Trophoblast cell (in vitro differentiated cells and primary cell): ENCODE measurements at regions not wholly inside any gene's neighbourhood (a gene's known extent, or its start where the extent isn't known, plus 50 kb on each side); places are given as distances from the start of the nearest gene placed in this dataset.

ENCODE experiments used
- DNase-seq, 2 donors: peaks; one replicate each; pipeline ENCODE4 v3.0.0-alpha.2; 2016
- H2AFZ ChIP-seq: 2 replicates; pipeline ENCODE4 v1.6.1; 2013; ENCODE audit warnings: low read length, moderate library complexity, mild to moderate bottlenecking; ENCODE audit not compliant: insufficient read depth, poor library complexity
- H2AK5ac ChIP-seq: 2 replicates; pipeline ENCODE4 v1.6.1; 2013; ENCODE audit warnings: mild to moderate bottlenecking, low read length
- H2BK120ac ChIP-seq: 2 replicates; pipeline ENCODE4 v1.6.1; 2013; ENCODE audit warnings: low read length, mild to moderate bottlenecking, moderate library complexity; ENCODE audit not compliant: insufficient read depth, poor library complexity
- H2BK12ac ChIP-seq: 2 replicates; pipeline ENCODE4 v1.6.1; 2013; ENCODE audit warnings: mild to moderate bottlenecking, low read length, moderate library complexity
- H2BK5ac ChIP-seq: 2 replicates; pipeline ENCODE4 v1.6.1; 2013; ENCODE audit warnings: low read length, low read depth, moderate library complexity, mild to moderate bottlenecking; ENCODE audit not compliant: poor library complexity
- H3K14ac ChIP-seq: 2 replicates; pipeline ENCODE4 v1.6.1; 2013; ENCODE audit warnings: mild to moderate bottlenecking, low read length
- H3K18ac ChIP-seq: 2 replicates; pipeline ENCODE4 v1.6.1; 2013; ENCODE audit warnings: mild to moderate bottlenecking, low read length
- H3K23ac ChIP-seq: 2 replicates; pipeline ENCODE4 v1.6.1; 2013; ENCODE audit warnings: low read length
- H3K27ac ChIP-seq: 2 replicates; pipeline ENCODE4 v1.5.1; 2013; ENCODE audit warnings: low read depth, mild to moderate bottlenecking, inconsistent platforms, low read length, moderate library complexity
- H3K27me3 ChIP-seq: 2 replicates; pipeline ENCODE4 v1.6.1; 2013; ENCODE audit warnings: inconsistent platforms, mild to moderate bottlenecking, low read length, moderate library complexity; ENCODE audit not compliant: insufficient read depth
- H3K36me3 ChIP-seq, 2 experiments: 1 replicate in 1 of 2; 2 replicates in 1 of 2; pipeline ENCODE4 v1.6.1; 2013; ENCODE audit warnings: low read length in 2 of 2, mild to moderate bottlenecking in 2 of 2, moderate library complexity in 1 of 2; ENCODE audit not compliant: insufficient read depth in 2 of 2, control insufficient read depth in 1 of 2
- H3K4ac ChIP-seq: 2 replicates; pipeline ENCODE4 v1.6.1; 2013; ENCODE audit warnings: low read depth, mild to moderate bottlenecking, low read length, moderate library complexity
- H3K4me1 ChIP-seq, 2 experiments: 1 replicate in 1 of 2; 2 replicates in 1 of 2; pipeline ENCODE4 v1.6.1; 2013; ENCODE audit warnings: low read length in 2 of 2, mild to moderate bottlenecking in 2 of 2, moderate library complexity in 1 of 2; ENCODE audit not compliant: insufficient read depth in 2 of 2, control insufficient read depth in 1 of 2
- H3K4me2 ChIP-seq: 2 replicates; pipeline ENCODE4 v1.6.1; 2013; ENCODE audit warnings: inconsistent platforms, mild to moderate bottlenecking, low read length, moderate library complexity
- H3K4me3 ChIP-seq: 2 replicates; pipeline ENCODE4 v1.5.1; 2013; ENCODE audit warnings: mild to moderate bottlenecking, low read depth, low read length, inconsistent platforms
- H3K79me1 ChIP-seq: one replicate; pipeline ENCODE4 v1.6.1; 2013; ENCODE audit warnings: low read length
- H3K79me2 ChIP-seq: 2 replicates; pipeline ENCODE4 v1.6.1; 2013; ENCODE audit warnings: low read length, mild to moderate bottlenecking; ENCODE audit not compliant: control insufficient read depth, insufficient read depth, poor library complexity
- H3K9ac ChIP-seq: 2 replicates; pipeline ENCODE4 v1.6.1; 2013; ENCODE audit warnings: mild to moderate bottlenecking, low read length
- H3K9me3 ChIP-seq: 2 replicates; pipeline ENCODE4 v1.6.1; 2013; ENCODE audit warnings: low read depth, mild to moderate bottlenecking, control low read depth, inconsistent platforms, low read length; ENCODE audit not compliant: insufficient read depth
- H4K12ac ChIP-seq: 2 replicates; pipeline ENCODE4 v1.6.1; 2013; ENCODE audit warnings: low read depth, mild to moderate bottlenecking, low read length, moderate library complexity
- H4K8ac ChIP-seq: 2 replicates; pipeline ENCODE4 v1.6.1; 2013; ENCODE audit warnings: low read depth, mild to moderate bottlenecking, low read length, moderate library complexity
- H4K91ac ChIP-seq: one replicate; pipeline ENCODE4 v1.6.1; 2013; ENCODE audit warnings: low read depth, mild to moderate bottlenecking, low read length, moderate library complexity
- WGBS: extraction: QIAGEN DNeasy Blood & Tissue Kit; methylation state at CpG from one replicate; pipeline ENCODE4 v1.1.7; 2013; ENCODE audit warnings: missing lambda C conversion rate; ENCODE audit not compliant: insufficient read length, insufficient coverage; ENCODE audit errors: extremely low coverage; 5-methylcytosine and 5-hydroxymethylcytosine counted together

- no CpG with 5 or more reads among the region's 5 CpGs for WGBS
- H2AFZ ChIP-seq, result no peak overlapping the region
- H3K79me1 ChIP-seq, result no peaks in the 10 kb centered on the region
- H3K27me3 ChIP-seq, result no peaks in the 10 kb centered on the region
- H3K27ac ChIP-seq, result no peak overlapping the region
- H4K8ac ChIP-seq, result no peak overlapping the region
- no peak overlapping the region for H3K23ac ChIP-seq
- no peaks in the 10 kb centered on the region for H3K79me2 ChIP-seq
- no peak overlapping the region for H2BK12ac ChIP-seq
- no peak overlapping the region for H3K4me3 ChIP-seq
- H2AK5ac ChIP-seq, result no peak overlapping the region
- H3K9ac ChIP-seq, result no peak overlapping the region
- H3K9me3 ChIP-seq, result no peaks in the 10 kb centered on the region
- no peak overlapping the region for H3K18ac ChIP-seq
- no peak overlapping the region for H3K14ac ChIP-seq
- DNase-seq, result no peak
- H2BK5ac ChIP-seq, result no peak overlapping the region
- H3K4me2 ChIP-seq, result no peak overlapping the region
- H4K91ac ChIP-seq, result no peak overlapping the region
- no peak overlapping the region for H3K4ac ChIP-seq
- H3K36me3 ChIP-seq, result no peaks in the 10 kb centered on the region
- no peak overlapping the region for H4K12ac ChIP-seq
- H2BK120ac ChIP-seq, result no peak overlapping the region
- H3K4me1 ChIP-seq, result no peaks in the 10 kb centered on the region
Measured at GRCh38 chr3:95775486-95776094, 1038.8 kb upstream of the EPHA6 start.

- Histone ChIP-seq H3K9me3 (no peaks in the 10 kb centered on the region), H3K18ac (no peak overlapping the region), H3K79me2 (no peaks in the 10 kb centered on the region), H4K91ac (no peak overlapping the region), H3K27ac (no peak overlapping the region), H2BK120ac (no peak overlapping the region), H3K79me1 (no peaks in the 10 kb centered on the region), H3K4me2 (no peak overlapping the region), H3K4me3 (no peak overlapping the region), H3K9ac (no peak overlapping the region), H3K4me1 (no peaks in the 10 kb centered on the region), H3K27me3 (no peaks in the 10 kb centered on the region), H3K23ac (no peak overlapping the region), H4K8ac (no peak overlapping the region), H3K14ac (no peak overlapping the region), H2BK5ac (no peak overlapping the region), H2AFZ (no peak overlapping the region), H2BK12ac (no peak overlapping the region), H3K36me3 (no peaks in the 10 kb centered on the region), H4K12ac (no peak overlapping the region), H2AK5ac (no peak overlapping the region), H3K4ac (no peak overlapping the region)
- DNase-seq, result no peak
Measured at GRCh38 chr3:95781598-95781997, 1032.8 kb upstream of the EPHA6 start.

- no peak overlapping the region for H4K91ac ChIP-seq
- no CpG with 5 or more reads among the region's 1 CpG for WGBS
Measured at GRCh38 chr3:95789111-95789510, 1025.3 kb upstream of the EPHA6 start.

GRCh38 chr3:95797081-95797480 is 1017.3 kb upstream of the EPHA6 start:
- Histone ChIP-seq H3K14ac (no peak overlapping the region), H3K23ac (no peak overlapping the region), H3K79me2 (no peaks in the 10 kb centered on the region), H4K91ac (no peak overlapping the region), H3K4ac (no peak overlapping the region), H3K9me3 (no peaks in the 10 kb centered on the region), H3K18ac (no peak overlapping the region), H4K12ac (no peak overlapping the region), H3K4me1 (no peaks in the 10 kb centered on the region), H2BK120ac (no peak overlapping the region), H3K79me1 (no peaks in the 10 kb centered on the region), H4K8ac (no peak overlapping the region), H3K27me3 (no peaks in the 10 kb centered on the region), H3K27ac (no peak overlapping the region), H2BK12ac (no peak overlapping the region), H3K36me3 (no peaks in the 10 kb centered on the region), H3K4me3 (no peak overlapping the region), H2AFZ (no peak overlapping the region), H2BK5ac (no peak overlapping the region), H3K4me2 (no peak overlapping the region), H2AK5ac (no peak overlapping the region), H3K9ac (no peak overlapping the region)
- DNase-seq, result no peak
- WGBS, result no CpG with 5 or more reads among the region's 3 CpGs

More at GRCh38 chr3:95789111-95789510, 1025.3 kb upstream of the EPHA6 start:
- H2AK5ac ChIP-seq, result no peak overlapping the region
- H3K9me3 ChIP-seq, result no peaks in the 10 kb centered on the region
- no peak for DNase-seq
- no peaks in the 10 kb centered on the region for H3K27me3 ChIP-seq
- no peak overlapping the region for H3K4me2 ChIP-seq
- H3K36me3 ChIP-seq, result no peaks in the 10 kb centered on the region
- no peak overlapping the region for H4K8ac ChIP-seq
- H3K18ac ChIP-seq, result no peak overlapping the region
- no peak overlapping the region for H3K23ac ChIP-seq
- no peaks in the 10 kb centered on the region for H3K79me1 ChIP-seq
- H3K4me3 ChIP-seq, result no peak overlapping the region
- no peak overlapping the region for H4K12ac ChIP-seq
- H2AFZ ChIP-seq, result no peak overlapping the region
- no peak overlapping the region for H2BK5ac ChIP-seq
- H3K27ac ChIP-seq, result no peak overlapping the region
- H3K79me2 ChIP-seq, result no peaks in the 10 kb centered on the region
- H3K14ac ChIP-seq, result no peak overlapping the region
- no peak overlapping the region for H3K4ac ChIP-seq
- no peak overlapping the region for H2BK120ac ChIP-seq
- no peaks in the 10 kb centered on the region for H3K4me1 ChIP-seq
- H2BK12ac ChIP-seq, result no peak overlapping the region
- H3K9ac ChIP-seq, result no peak overlapping the region
